ENCODE measurements at regions not wholly inside any gene's neighbourhood (a gene's known extent, or its start where the extent isn't known, plus 50 kb on each side); places are given as distances from the start of the nearest gene placed in this dataset.

GRCh38 chr14:29148221-29148620 lies 381.6 kb downstream of the FOXG1 start:
- Histone ChIP-seq H3K4me1 (ENCODE audit: low read depth, poor library complexity, severe bottlenecking) (no peaks in the 10 kb centered on the region), H2AFZ (ENCODE audit: low read depth) (no peak overlapping the region), H3K27me3 (ENCODE audit: insufficient read depth, low read depth) (no peaks in the 10 kb centered on the region), H3K9ac (no peak overlapping the region), H3K27ac (no peak overlapping the region), H4K20me1 (ENCODE audit: insufficient read depth) (no peaks in the 10 kb centered on the region), H3K36me3 (ENCODE audit: insufficient read depth) (no peaks in the 10 kb centered on the region), H3K4me3 (IDR thresholded peaks at IDR 0.05; ENCODE audit: insufficient read depth, low read depth, low read length) (no peak overlapping the region), H3K4me2 (no peak overlapping the region), H3K79me2 (ENCODE audit: insufficient read depth, low read depth) (no peaks in the 10 kb centered on the region)
- TF ChIP-seq CTCF (conservative IDR thresholded peaks at IDR 0.05; ENCODE audit: low read depth, low read length): no peak

- no peaks in the 10 kb centered on the region for H3K4me1 ChIP-seq (ENCODE audit: low read depth, poor library complexity, severe bottlenecking)
- TF ChIP-seq CTCF (conservative IDR thresholded peaks at IDR 0.05; ENCODE audit: low read depth, low read length): no peak
- no peaks in the 10 kb centered on the region for H3K27me3 ChIP-seq (ENCODE audit: insufficient read depth, low read depth)
- H3K27ac ChIP-seq: no peak overlapping the region
- H3K79me2 ChIP-seq (ENCODE audit: insufficient read depth, low read depth): no peaks in the 10 kb centered on the region
- H3K4me2 ChIP-seq: no peak overlapping the region
- no peaks in the 10 kb centered on the region for H3K36me3 ChIP-seq (ENCODE audit: insufficient read depth)
- H3K4me3 ChIP-seq (IDR thresholded peaks at IDR 0.05; ENCODE audit: insufficient read depth, low read depth, low read length): no peak overlapping the region
- H4K20me1 ChIP-seq (ENCODE audit: insufficient read depth): no peaks in the 10 kb centered on the region
- no peak overlapping the region for H2AFZ ChIP-seq (ENCODE audit: low read depth)
- no peak overlapping the region for H3K9ac ChIP-seq
Observed at GRCh38 chr14:29149798-29150197, 383.2 kb downstream of the FOXG1 start.

DNA sequence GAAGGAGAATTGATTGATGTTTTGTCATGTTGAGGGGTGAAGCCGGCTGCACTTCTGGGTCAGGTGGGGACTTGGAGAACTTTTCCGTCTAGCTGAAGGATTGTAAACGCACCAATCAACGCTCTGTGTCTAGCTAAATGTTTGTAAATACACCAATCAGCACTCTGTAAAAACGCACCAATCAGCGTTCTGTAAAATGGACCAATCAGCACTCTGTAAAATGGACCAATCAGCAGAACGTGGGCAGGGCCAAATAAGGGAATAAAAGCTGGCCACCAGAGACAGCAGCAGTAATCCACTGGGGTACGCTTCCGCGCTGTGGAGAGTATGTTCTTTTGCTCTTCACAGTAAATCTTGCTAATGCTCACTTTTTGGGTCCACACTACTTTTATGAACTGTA lies 384.1 kb downstream of the FOXG1 start:
- H3K36me3 ChIP-seq (ENCODE audit: insufficient read depth): no peaks in the 10 kb centered on the region
- H3K4me2 ChIP-seq: no peak overlapping the region
- no peaks in the 10 kb centered on the region for H4K20me1 ChIP-seq (ENCODE audit: insufficient read depth)
- H3K27ac ChIP-seq: no peak overlapping the region
- no peaks in the 10 kb centered on the region for H3K79me2 ChIP-seq (ENCODE audit: insufficient read depth, low read depth)
- H3K9ac ChIP-seq: no peak overlapping the region
- H3K4me3 ChIP-seq (IDR thresholded peaks at IDR 0.05; ENCODE audit: insufficient read depth, low read depth, low read length): no peak overlapping the region
- H3K27me3 ChIP-seq (ENCODE audit: insufficient read depth, low read depth): no peaks in the 10 kb centered on the region
- no peak overlapping the region for H2AFZ ChIP-seq (ENCODE audit: low read depth)
- no peaks in the 10 kb centered on the region for H3K4me1 ChIP-seq (ENCODE audit: low read depth, poor library complexity, severe bottlenecking)
- TF ChIP-seq CTCF (conservative IDR thresholded peaks at IDR 0.05; ENCODE audit: low read depth, low read length): no peak

- H3K4me3 ChIP-seq (IDR thresholded peaks at IDR 0.05; ENCODE audit: insufficient read depth, low read depth, low read length): no peak overlapping the region
- no peaks in the 10 kb centered on the region for H4K20me1 ChIP-seq (ENCODE audit: insufficient read depth)
- no peak overlapping the region for H3K4me2 ChIP-seq
- no peaks in the 10 kb centered on the region for H3K27me3 ChIP-seq (ENCODE audit: insufficient read depth, low read depth)
- H3K27ac ChIP-seq: no peak overlapping the region
- H3K9ac ChIP-seq: no peak overlapping the region
- no peaks in the 10 kb centered on the region for H3K36me3 ChIP-seq (ENCODE audit: insufficient read depth)
- no peak overlapping the region for H2AFZ ChIP-seq (ENCODE audit: low read depth)
- TF ChIP-seq CTCF (conservative IDR thresholded peaks at IDR 0.05; ENCODE audit: low read depth, low read length): no peak
- no peaks in the 10 kb centered on the region for H3K79me2 ChIP-seq (ENCODE audit: insufficient read depth, low read depth)
- H3K4me1 ChIP-seq (ENCODE audit: low read depth, poor library complexity, severe bottlenecking): no peaks in the 10 kb centered on the region
Observed at GRCh38 chr14:29156096-29156495, 389.5 kb downstream of the FOXG1 start.

GRCh38 chr14:29161593-29161992 lies 395.0 kb downstream of the FOXG1 start:
- TF ChIP-seq CTCF (conservative IDR thresholded peaks at IDR 0.05; ENCODE audit: low read depth, low read length): no peak
- Histone ChIP-seq H4K20me1 (ENCODE audit: insufficient read depth) (no peaks in the 10 kb centered on the region), H3K27ac (no peak overlapping the region), H3K4me2 (no peak overlapping the region), H3K4me3 (IDR thresholded peaks at IDR 0.05; ENCODE audit: insufficient read depth, low read depth, low read length) (no peak overlapping the region), H3K27me3 (ENCODE audit: insufficient read depth, low read depth) (no peaks in the 10 kb centered on the region), H3K9ac (no peak overlapping the region), H3K4me1 (ENCODE audit: low read depth, poor library complexity, severe bottlenecking) (no peaks in the 10 kb centered on the region), H3K36me3 (ENCODE audit: insufficient read depth) (no peaks in the 10 kb centered on the region), H3K79me2 (ENCODE audit: insufficient read depth, low read depth) (no peaks in the 10 kb centered on the region), H2AFZ (ENCODE audit: low read depth) (no peak overlapping the region)

Measured in KMS-11 (cell line).